ENCODE measurements at regions not wholly inside any gene's neighbourhood (a gene's known extent, or its start where the extent isn't known, plus 50 kb on each side); places are given as distances from the start of the nearest gene placed in this dataset.

GRCh38 chr4:151939670-151940069 is 178.9 kb upstream of the GATB start:
- DNase-seq (ENCODE audit: low spot score) = no peak

GRCh38 chr4:151935411-151935810 is 174.6 kb upstream of the GATB start:
- no peak for DNase-seq (ENCODE audit: low spot score)

GRCh38 chr4:151934766-151935165 is 174.0 kb upstream of the GATB start:
- no peak for DNase-seq (ENCODE audit: low spot score)

GRCh38 chr4:151933122-151933827 is 172.5 kb upstream of the GATB start:
- DNase-seq (ENCODE audit: low spot score) = no peak

GRCh38 chr4:151931563-151931962 is 170.8 kb upstream of the GATB start:
- no peak for DNase-seq (ENCODE audit: low spot score)

GRCh38 chr4:151930372-151930771 is 169.6 kb upstream of the GATB start:
- DNase-seq (ENCODE audit: low spot score) = no peak

GRCh38 chr4:151928112-151928511 is 167.3 kb upstream of the GATB start:
- no peak for DNase-seq (ENCODE audit: low spot score)

- DNase-seq (ENCODE audit: low spot score) = no peak
Measured at GRCh38 chr4:151922811-151923210, 162.0 kb upstream of the GATB start.

- no peak for DNase-seq (ENCODE audit: low spot score)
Measured at GRCh38 chr4:151922306-151922705, 161.5 kb upstream of the GATB start.

GRCh38 chr4:151921811-151922210 is 161.0 kb upstream of the GATB start:
- DNase-seq (ENCODE audit: low spot score) = no peak

GRCh38 chr4:151921386-151921785 is 160.6 kb upstream of the GATB start:
- no peak for DNase-seq (ENCODE audit: low spot score)

GRCh38 chr4:151917145-151917734 is 156.4 kb upstream of the GATB start:
- DNase-seq (ENCODE audit: low spot score) = no peak

- no peak for DNase-seq (ENCODE audit: low spot score)
Measured at GRCh38 chr4:151912632-151913031, 151.8 kb upstream of the GATB start.

- no peak for DNase-seq (ENCODE audit: low spot score)
Measured at GRCh38 chr4:151911970-151912369, 151.2 kb upstream of the GATB start.

GRCh38 chr4:151908734-151909497 is 148.1 kb upstream of the GATB start:
- DNase-seq (ENCODE audit: low spot score) = no peak

GRCh38 chr4:151908201-151908600 is 147.4 kb upstream of the GATB start:
- no peak for DNase-seq (ENCODE audit: low spot score)

- DNase-seq (ENCODE audit: low spot score) = no peak
Measured at GRCh38 chr4:151906438-151906837, 145.6 kb upstream of the GATB start.

GRCh38 chr4:151905197-151905596 is 144.4 kb upstream of the GATB start:
- DNase-seq (ENCODE audit: low spot score) = no peak

- DNase-seq (ENCODE audit: low spot score) = no peak
Measured at GRCh38 chr4:151901631-151902030, 140.8 kb upstream of the GATB start.

GRCh38 chr4:151896880-151897279 is 136.1 kb upstream of the GATB start:
- DNase-seq (ENCODE audit: low spot score) = no peak

- no peak for DNase-seq (ENCODE audit: low spot score)
Measured at GRCh38 chr4:151895671-151896070, 134.9 kb upstream of the GATB start.

- no peak for DNase-seq (ENCODE audit: low spot score)
Measured at GRCh38 chr4:151894246-151894645, 133.4 kb upstream of the GATB start.

GRCh38 chr4:151888367-151888866 is 127.6 kb upstream of the GATB start:
- no peak for DNase-seq (ENCODE audit: low spot score)

Measured in HuH-7.5 (cell line).